Stimulated activated CD8-positive, alpha-beta memory T cell treated with anti-CD3 and anti-CD28 coated beads, Interleukin-4, amount 100 ng/mL, for 4 hours (primary cell): ENCODE measurements at regions not wholly inside any gene's neighbourhood (a gene's known extent, or its start where the extent isn't known, plus 50 kb on each side); places are given as distances from the start of the nearest gene placed in this dataset.

Source experiments
- DNase-seq, 2 donors: peaks; one replicate each; pipeline ENCODE4 v3.0.0-alpha.2; 2020; ENCODE audit warnings: low read depth in 2 of 2, low spot score in 1 of 2

GRCh38 chr18:41373612-41374011 lies 581.4 kb upstream of the PIK3C3 start:
- no peak for DNase-seq

- no peak for DNase-seq
These were observed 582.9 kb upstream of the PIK3C3 start for GRCh38 chr18:41372046-41372665.

GRCh38 chr18:41371156-41372045 lies 583.6 kb upstream of the PIK3C3 start:
- DNase-seq = no peak

GRCh38 chr18:41370740-41371139 lies 584.3 kb upstream of the PIK3C3 start:
- no peak for DNase-seq

- no peak for DNase-seq
These were observed 597.3 kb upstream of the PIK3C3 start for GRCh38 chr18:41357708-41358107.

- DNase-seq = no peak
These were observed 601.1 kb upstream of the PIK3C3 start for GRCh38 chr18:41353777-41354528.

- DNase-seq = no peak
These were observed 603.6 kb upstream of the PIK3C3 start for GRCh38 chr18:41351430-41351829.

- DNase-seq = no peak
These were observed 608.0 kb upstream of the PIK3C3 start for GRCh38 chr18:41347057-41347456.

GRCh38 chr18:41343808-41344207 lies 611.2 kb upstream of the PIK3C3 start:
- DNase-seq = no peak

- DNase-seq = no peak
These were observed 616.7 kb upstream of the PIK3C3 start for GRCh38 chr18:41338341-41338740.

- DNase-seq = no peak
These were observed 623.4 kb upstream of the PIK3C3 start for GRCh38 chr18:41331661-41332060.

- no peak for DNase-seq
These were observed 628.7 kb upstream of the PIK3C3 start for GRCh38 chr18:41326311-41326710.

- no peak for DNase-seq
These were observed 630.1 kb upstream of the PIK3C3 start for GRCh38 chr18:41324934-41325333.

GRCh38 chr18:41324020-41324791 lies 630.8 kb upstream of the PIK3C3 start:
- DNase-seq = no peak

- no peak for DNase-seq
These were observed 632.0 kb upstream of the PIK3C3 start for GRCh38 chr18:41323044-41323443.

- DNase-seq = no peak
These were observed 634.9 kb upstream of the PIK3C3 start for GRCh38 chr18:41320100-41320499.

GRCh38 chr18:41315134-41315533 lies 639.9 kb upstream of the PIK3C3 start:
- no peak for DNase-seq

GRCh38 chr18:41311571-41312547 lies 643.2 kb upstream of the PIK3C3 start:
- no peak for DNase-seq

GRCh38 chr18:41297740-41298139 lies 657.3 kb upstream of the PIK3C3 start:
- no peak for DNase-seq

GRCh38 chr18:41269294-41269693 lies 685.7 kb upstream of the PIK3C3 start:
- DNase-seq = no peak
